Ishikawa (cell line): ENCODE measurements at regions not wholly inside any gene's neighbourhood (a gene's known extent, or its start where the extent isn't known, plus 50 kb on each side); places are given as distances from the start of the nearest gene placed in this dataset.

Experiments used
- CEBPB ChIP-seq: IDR thresholded peaks from 2 replicates; pipeline ENCODE4 v1.6.1; 2012
- CREB1 ChIP-seq: IDR thresholded peaks from 2 replicates; pipeline ENCODE4 v1.6.1; 2012; ENCODE audit warnings: low read depth
- EGR1 ChIP-seq: IDR thresholded peaks from 2 replicates; pipeline ENCODE4 v1.6.1; 2012
- EP300 ChIP-seq: IDR thresholded peaks from 2 replicates; pipeline ENCODE4 v1.6.1; 2012; ENCODE audit warnings: borderline replicate concordance
- FOXM1 ChIP-seq: IDR thresholded peaks from 2 replicates; pipeline ENCODE4 v1.6.1; 2012; ENCODE audit warnings: low read depth, borderline replicate concordance
- NFIC ChIP-seq: IDR thresholded peaks from 2 replicates; pipeline ENCODE4 v1.6.1; 2012
- RAD21 ChIP-seq: IDR thresholded peaks from 2 replicates; pipeline ENCODE4 v1.6.1; 2012; ENCODE audit warnings: low read depth
- TAF1 ChIP-seq: IDR thresholded peaks from 2 replicates; pipeline ENCODE4 v1.6.1; 2012; ENCODE audit warnings: low read depth, mild to moderate bottlenecking
- TCF12 ChIP-seq: IDR thresholded peaks from 2 replicates; pipeline ENCODE4 v1.6.1; 2012; ENCODE audit warnings: low read depth
- TEAD4 ChIP-seq: IDR thresholded peaks from 2 replicates; pipeline ENCODE4 v1.6.1; 2012
- USF1 ChIP-seq: IDR thresholded peaks from 2 replicates; pipeline ENCODE4 v1.6.1; 2012
- YY1 ChIP-seq: IDR thresholded peaks from 2 replicates; pipeline ENCODE4 v1.6.1; 2012; ENCODE audit warnings: low read depth
- ZBTB7A ChIP-seq: IDR thresholded peaks from 2 replicates; pipeline ENCODE4 v1.6.1; 2012; ENCODE audit warnings: low read depth
- TF ChIP-seq, protein P1 (sequence below): IDR thresholded peaks from 2 replicates; pipeline ENCODE4 v1.6.1; 2012; ENCODE audit warnings: low read depth, mild to moderate bottlenecking
- TF ChIP-seq, protein P2 (sequence below): IDR thresholded peaks from 2 replicates; pipeline ENCODE4 v1.6.1; 2012

- TF ChIP-seq FOXM1 (no peak), YY1 (no peak), ZBTB7A (no peak), EP300 (no peak), CEBPB (no peak), NFIC (no peak), TCF12 (no peak), CREB1 (no peak), RAD21 (no peak), TEAD4 (no peak), USF1 (no peak), EGR1 (no peak)
- TF ChIP-seq, protein P1, sequence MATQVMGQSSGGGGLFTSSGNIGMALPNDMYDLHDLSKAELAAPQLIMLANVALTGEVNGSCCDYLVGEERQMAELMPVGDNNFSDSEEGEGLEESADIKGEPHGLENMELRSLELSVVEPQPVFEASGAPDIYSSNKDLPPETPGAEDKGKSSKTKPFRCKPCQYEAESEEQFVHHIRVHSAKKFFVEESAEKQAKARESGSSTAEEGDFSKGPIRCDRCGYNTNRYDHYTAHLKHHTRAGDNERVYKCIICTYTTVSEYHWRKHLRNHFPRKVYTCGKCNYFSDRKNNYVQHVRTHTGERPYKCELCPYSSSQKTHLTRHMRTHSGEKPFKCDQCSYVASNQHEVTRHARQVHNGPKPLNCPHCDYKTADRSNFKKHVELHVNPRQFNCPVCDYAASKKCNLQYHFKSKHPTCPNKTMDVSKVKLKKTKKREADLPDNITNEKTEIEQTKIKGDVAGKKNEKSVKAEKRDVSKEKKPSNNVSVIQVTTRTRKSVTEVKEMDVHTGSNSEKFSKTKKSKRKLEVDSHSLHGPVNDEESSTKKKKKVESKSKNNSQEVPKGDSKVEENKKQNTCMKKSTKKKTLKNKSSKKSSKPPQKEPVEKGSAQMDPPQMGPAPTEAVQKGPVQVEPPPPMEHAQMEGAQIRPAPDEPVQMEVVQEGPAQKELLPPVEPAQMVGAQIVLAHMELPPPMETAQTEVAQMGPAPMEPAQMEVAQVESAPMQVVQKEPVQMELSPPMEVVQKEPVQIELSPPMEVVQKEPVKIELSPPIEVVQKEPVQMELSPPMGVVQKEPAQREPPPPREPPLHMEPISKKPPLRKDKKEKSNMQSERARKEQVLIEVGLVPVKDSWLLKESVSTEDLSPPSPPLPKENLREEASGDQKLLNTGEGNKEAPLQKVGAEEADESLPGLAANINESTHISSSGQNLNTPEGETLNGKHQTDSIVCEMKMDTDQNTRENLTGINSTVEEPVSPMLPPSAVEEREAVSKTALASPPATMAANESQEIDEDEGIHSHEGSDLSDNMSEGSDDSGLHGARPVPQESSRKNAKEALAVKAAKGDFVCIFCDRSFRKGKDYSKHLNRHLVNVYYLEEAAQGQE = no peak
- TF ChIP-seq, protein P2, sequence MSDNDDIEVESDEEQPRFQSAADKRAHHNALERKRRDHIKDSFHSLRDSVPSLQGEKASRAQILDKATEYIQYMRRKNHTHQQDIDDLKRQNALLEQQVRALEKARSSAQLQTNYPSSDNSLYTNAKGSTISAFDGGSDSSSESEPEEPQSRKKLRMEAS = no peak
Measured at GRCh38 chr4:175407926-175408325, 404.1 kb downstream of the GPM6A start.

- TF ChIP-seq NFIC (no peak), TAF1 (no peak), EP300 (no peak), TCF12 (no peak), RAD21 (no peak), CREB1 (no peak), YY1 (no peak), EGR1 (no peak)
- TF ChIP-seq, protein P2 = no peak
Measured at GRCh38 chr4:175411251-175411650, 400.8 kb downstream of the GPM6A start.

DNA sequence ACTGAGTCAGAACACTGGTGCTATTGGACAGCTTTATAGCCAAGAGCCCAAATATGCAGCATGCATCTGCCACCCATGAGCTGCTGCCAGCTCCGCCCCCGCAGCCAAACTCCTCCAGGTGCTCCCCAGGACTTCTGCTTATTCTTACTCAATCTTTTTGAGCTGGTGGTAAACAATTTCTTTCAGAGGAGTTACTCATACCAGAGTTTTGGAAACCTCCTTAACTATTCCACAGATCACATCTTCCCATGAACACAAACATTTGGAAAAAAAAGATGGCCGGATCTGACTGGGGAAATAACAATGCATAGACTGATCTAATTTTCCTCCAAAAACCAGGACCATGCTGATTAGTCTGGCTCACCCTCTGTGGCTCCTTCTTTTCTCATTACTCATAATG is 399.9 kb downstream of the GPM6A start:
- TF ChIP-seq CREB1 (no peak), YY1 (no peak), EGR1 (no peak), CEBPB (no peak), NFIC (no peak)
- TF ChIP-seq, protein P1 = no peak
- TF ChIP-seq, protein P2 = no peak

DNA sequence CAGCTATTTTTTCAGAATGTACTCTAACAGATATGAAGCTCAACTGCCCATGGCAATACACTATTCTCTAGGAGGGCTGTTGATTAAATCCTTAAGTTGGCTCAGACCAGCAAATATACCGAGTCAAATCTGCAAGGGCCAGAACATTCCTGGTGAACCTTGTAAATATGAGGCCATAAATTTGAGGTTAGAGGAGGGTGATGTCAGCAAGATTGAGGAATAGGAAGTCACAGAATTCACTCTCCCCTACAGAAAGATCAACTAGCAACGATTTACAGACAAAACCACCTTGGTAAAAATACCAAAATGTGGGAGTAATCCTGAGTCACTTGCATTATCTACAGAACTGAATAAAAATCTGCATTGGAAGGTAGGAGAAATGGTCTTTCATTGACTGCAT is 399.3 kb downstream of the GPM6A start:
- TF ChIP-seq, protein P1 = no peak
- TF ChIP-seq, protein P2 = no peak
- TF ChIP-seq RAD21 = no peak
- TF ChIP-seq FOXM1 = no peak
- TF ChIP-seq EGR1 = no peak
- no peak for TF ChIP-seq CREB1
- TF ChIP-seq YY1 = no peak
- no peak for TF ChIP-seq ZBTB7A
- TF ChIP-seq USF1 = no peak
- no peak for TF ChIP-seq NFIC
- no peak for TF ChIP-seq EP300
- TF ChIP-seq TCF12 = no peak
- TF ChIP-seq TEAD4 = no peak
- TF ChIP-seq TAF1 = no peak
- TF ChIP-seq CEBPB = no peak

GRCh38 chr4:175413561-175413960 is 398.5 kb downstream of the GPM6A start:
- TF ChIP-seq TCF12 (no peak), CREB1 (no peak), YY1 (no peak), EP300 (no peak), NFIC (no peak), USF1 (no peak)
- TF ChIP-seq, protein P1 = no peak
- TF ChIP-seq, protein P2 = no peak
